Panc1 (cell line): ENCODE measurements at regions not wholly inside any gene's neighbourhood (a gene's known extent, or its start where the extent isn't known, plus 50 kb on each side); places are given as distances from the start of the nearest gene placed in this dataset.

Experiments
- ATAC-seq: fragments of 200-7000 bp; cut with Tn5 transposase; 2 replicates; pipeline ENCODE4 v1.9.1; 2020; ENCODE audit warnings: mild to moderate bottlenecking, moderate library complexity
- BruUV-seq: library from RNA; stranded (reverse); fragments of 400-500 nt; replicated peaks from 2 replicates; lab custom pipeline; 2021; lab: Mats Ljungman, UMichigan
- CTCF ChIA-PET: fragments of 300-600 bp; sonication (Branson Sonifier 250); formaldehyde crosslinking; loops from one replicate; lab custom pipeline; 2022; ENCODE audit warnings: antibody characterized with exemption; lab: Charles Lee
- POLR2A ChIA-PET: fragments of 300-600 bp; sonication (Branson Sonifier 250); formaldehyde crosslinking; loops from one replicate; lab custom pipeline; 2022; ENCODE audit warnings: antibody characterized with exemption; lab: Charles Lee
- DNase-seq: peaks from one replicate; pipeline ENCODE4 v3.0.0-alpha.2; 2010; ENCODE audit warnings: low read depth, low spot score
- H3K27ac ChIP-seq: 2 replicates; pipeline ENCODE4 v1.5.1; 2011; ENCODE audit warnings: mild to moderate bottlenecking, low read length, inconsistent platforms
- H3K27me3 ChIP-seq: fragments of 200-500 bp; sonication (Bioruptor generic); 2 replicates; pipeline ENCODE4 v1.6.0; 2014; ENCODE audit warnings: low read length, inconsistent platforms; ENCODE audit not compliant: control insufficient read depth, insufficient read depth
- H3K36me3 ChIP-seq: fragments of 200-500 bp; sonication (Bioruptor generic); 2 replicates; pipeline ENCODE4 v1.5.1; 2014; ENCODE audit warnings: inconsistent platforms, mild to moderate bottlenecking, low read length, moderate library complexity; ENCODE audit not compliant: control insufficient read depth, insufficient read depth
- H3K4me1 ChIP-seq: 2 replicates; pipeline ENCODE4 v1.5.1; 2011; ENCODE audit warnings: inconsistent platforms, mild to moderate bottlenecking, low read length, moderate library complexity; ENCODE audit not compliant: control insufficient read depth, insufficient read depth
- H3K4me3 ChIP-seq, 2 experiments: 2 replicates each; pipeline ENCODE4 v1.5.1; 2011 to 2012; ENCODE audit warnings: low read depth in 2 of 2, low read length in 2 of 2, mild to moderate bottlenecking in 2 of 2, inconsistent platforms in 1 of 2, moderate library complexity in 1 of 2
- H3K9me3 ChIP-seq: fragments of 200-500 bp; sonication (Bioruptor generic); 2 replicates; pipeline ENCODE4 v1.5.1; 2014; ENCODE audit warnings: low read depth, mild to moderate bottlenecking, inconsistent platforms, low read length, moderate library complexity; ENCODE audit not compliant: control insufficient read depth, insufficient read depth
- POLR2AphosphoS5 ChIP-seq: IDR thresholded peaks from 2 replicates; pipeline ENCODE4 v1.6.1; 2012; ENCODE audit warnings: mild to moderate bottlenecking, low read depth, low read length, moderate library complexity
- REST ChIP-seq, 2 experiments: IDR thresholded peaks; 2 replicates each; pipeline ENCODE4 v1.6.1; 2011 to 2012; ENCODE audit warnings: low read depth in 2 of 2, control low read depth in 1 of 2, low read length in 1 of 2, mild to moderate bottlenecking in 1 of 2, moderate library complexity in 1 of 2; ENCODE audit not compliant: insufficient read depth in 1 of 2
- SIN3A ChIP-seq: IDR thresholded peaks from 2 replicates; pipeline ENCODE4 v1.6.1; 2012; ENCODE audit warnings: low read depth, mild to moderate bottlenecking, low read length, moderate library complexity, borderline replicate concordance; ENCODE audit not compliant: insufficient read depth
- TCF7L2 ChIP-seq: IDR thresholded peaks from 2 replicates; pipeline ENCODE4 v1.6.1; 2011; ENCODE audit warnings: mild to moderate bottlenecking, low read depth, low read length, inconsistent platforms
- in situ Hi-C: cut with HindIII; loops from 2 replicates; pipeline ENCODE4 v1.10.0; 2016; ENCODE audit warnings: low sequenced_read_pairs, low pct_unique_long_range_greater_than_20kb
- intact Hi-C: fragments of 100-400 bp; cut with micrococcal nuclease; formaldehyde crosslinking; loops from one replicate; pipeline ENCODE4 v1.10.0; 2022; ENCODE audit not compliant: unreplicated experiment
- TF ChIP-seq, protein P1 (sequence below): fragments of 450-650 bp; IDR thresholded peaks from 2 replicates; pipeline ENCODE4 v1.5.1; 2017; ENCODE audit warnings: mild to moderate bottlenecking

- ATAC-seq, result no peak
- ChIA-PET POLR2A (no interaction called here), CTCF (no interaction called here)
- TF ChIP-seq, protein P1, sequence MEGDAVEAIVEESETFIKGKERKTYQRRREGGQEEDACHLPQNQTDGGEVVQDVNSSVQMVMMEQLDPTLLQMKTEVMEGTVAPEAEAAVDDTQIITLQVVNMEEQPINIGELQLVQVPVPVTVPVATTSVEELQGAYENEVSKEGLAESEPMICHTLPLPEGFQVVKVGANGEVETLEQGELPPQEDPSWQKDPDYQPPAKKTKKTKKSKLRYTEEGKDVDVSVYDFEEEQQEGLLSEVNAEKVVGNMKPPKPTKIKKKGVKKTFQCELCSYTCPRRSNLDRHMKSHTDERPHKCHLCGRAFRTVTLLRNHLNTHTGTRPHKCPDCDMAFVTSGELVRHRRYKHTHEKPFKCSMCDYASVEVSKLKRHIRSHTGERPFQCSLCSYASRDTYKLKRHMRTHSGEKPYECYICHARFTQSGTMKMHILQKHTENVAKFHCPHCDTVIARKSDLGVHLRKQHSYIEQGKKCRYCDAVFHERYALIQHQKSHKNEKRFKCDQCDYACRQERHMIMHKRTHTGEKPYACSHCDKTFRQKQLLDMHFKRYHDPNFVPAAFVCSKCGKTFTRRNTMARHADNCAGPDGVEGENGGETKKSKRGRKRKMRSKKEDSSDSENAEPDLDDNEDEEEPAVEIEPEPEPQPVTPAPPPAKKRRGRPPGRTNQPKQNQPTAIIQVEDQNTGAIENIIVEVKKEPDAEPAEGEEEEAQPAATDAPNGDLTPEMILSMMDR, result no peak
- no peak for TF ChIP-seq TCF7L2
- no peak for TF ChIP-seq POLR2AphosphoS5
- TF ChIP-seq REST (IDR thresholded peaks at IDR 0.05; ENCODE audit: insufficient read depth in 1 of 2, low read depth in 2 of 2, low read length in 1 of 2), result no peak
- no peak for TF ChIP-seq SIN3A
- in situ Hi-C loops (no loop called here), intact Hi-C loops (no loop called here)
- no peaks in the 10 kb centered on the region for H3K9me3 ChIP-seq
- H3K4me3 ChIP-seq, result no peak overlapping the region
- no peaks in the 10 kb centered on the region for H3K36me3 ChIP-seq
- H3K4me1 ChIP-seq, result no peaks in the 10 kb centered on the region
- no peak overlapping the region for H3K27ac ChIP-seq
- no peak for DNase-seq
- no peaks in the 10 kb centered on the region for H3K27me3 ChIP-seq
- no TSS peak for BruUV-seq
Observed at GRCh38 chr1:224539971-224540370, 76.1 kb upstream of the CNIH3 start.

- POLR2A ChIA-PET, result no interaction called here
- no peaks in the 10 kb centered on the region for H3K27me3 ChIP-seq
- H3K36me3 ChIP-seq, result no peaks in the 10 kb centered on the region
- BruUV-seq, result no TSS peak
- DNase-seq (no peak), ATAC-seq (no peak)
- H3K4me3 ChIP-seq, result no peak overlapping the region
- CTCF ChIA-PET, result no interaction called here
- TF ChIP-seq REST (IDR thresholded peaks at IDR 0.05; ENCODE audit: insufficient read depth in 1 of 2, low read depth in 2 of 2, low read length in 1 of 2) (no peak), POLR2AphosphoS5 (no peak), SIN3A (no peak), TCF7L2 (no peak)
- TF ChIP-seq, protein P1, result no peak
- H3K4me1 ChIP-seq, result no peaks in the 10 kb centered on the region
- intact Hi-C loops (no loop called here), in situ Hi-C loops (no loop called here)
- H3K9me3 ChIP-seq, result no peaks in the 10 kb centered on the region
- H3K27ac ChIP-seq, result no peak overlapping the region
Observed at GRCh38 chr1:224540535-224540934, 75.6 kb upstream of the CNIH3 start.
